IMR-90 (cell line): ENCODE measurements at regions not wholly inside any gene's neighbourhood (a gene's known extent, or its start where the extent isn't known, plus 50 kb on each side); places are given as distances from the start of the nearest gene placed in this dataset.

Source experiments
- ATAC-seq: fragments of 200-7000 bp; cut with Tn5 transposase; 2 replicates; pipeline ENCODE4 v1.9.1; 2020; ENCODE audit warnings: low read depth, mild to moderate bottlenecking, moderate library complexity
- BruUV-seq: library from RNA; stranded (reverse); fragments of 400-500 nt; replicated peaks from 2 replicates; lab custom pipeline; 2021; lab: Mats Ljungman, UMichigan
- CTCF ChIA-PET: fragments of 300-600 bp; formaldehyde crosslinking; extraction: SDS; loops from one replicate; lab custom pipeline; 2021; ENCODE audit warnings: antibody characterized with exemption; lab: Yijun Ruan, JAX
- POLR2A ChIA-PET: fragments of 300-600 bp; sonication (Branson Sonifier 250); formaldehyde crosslinking; loops from one replicate; lab custom pipeline; 2022; ENCODE audit warnings: antibody characterized with exemption; ENCODE audit not compliant: unreplicated experiment; lab: Charles Lee
- DNase-seq: peaks from one replicate; pipeline ENCODE4 v3.0.0; 2013
- H2AFZ ChIP-seq: replicated peaks from 2 replicates; pipeline ENCODE3; 2013; ENCODE audit warnings: low read length, mild to moderate bottlenecking; ENCODE audit not compliant: poor library complexity
- H2AK5ac ChIP-seq: 2 replicates; pipeline ENCODE4 v1.6.1; 2013; ENCODE audit warnings: low read depth, low read length, inconsistent platforms
- H2AK9ac ChIP-seq: replicated peaks from 2 replicates; pipeline ENCODE3; 2013; ENCODE audit warnings: mild to moderate bottlenecking, low read depth, low read length, moderate library complexity; ENCODE audit not compliant: poor library complexity
- H2BK120ac ChIP-seq: 2 replicates; pipeline ENCODE4 v1.6.1; 2013; ENCODE audit warnings: low read depth, low read length, inconsistent platforms
- H2BK15ac ChIP-seq: 3 replicates; pipeline ENCODE4 v1.6.1; 2013; ENCODE audit warnings: low read depth, low read length, inconsistent platforms
- H2BK20ac ChIP-seq: 2 replicates; pipeline ENCODE4 v1.6.1; 2013; ENCODE audit warnings: low read depth, mild to moderate bottlenecking, inconsistent platforms, low read length, moderate library complexity
- H2BK5ac ChIP-seq: 2 replicates; pipeline ENCODE4 v1.6.1; 2013; ENCODE audit warnings: mild to moderate bottlenecking, low read depth, low read length, inconsistent platforms; ENCODE audit not compliant: poor library complexity, severe bottlenecking
- H3K14ac ChIP-seq: replicated peaks from 2 replicates; pipeline ENCODE4 v1.6.1; 2013; ENCODE audit warnings: low read depth, low read length, inconsistent platforms
- H3K18ac ChIP-seq: 2 replicates; pipeline ENCODE4 v1.6.1; 2013; ENCODE audit warnings: low read depth, low read length, control low read depth
- H3K23ac ChIP-seq: 2 replicates; pipeline ENCODE4 v1.6.1; 2013; ENCODE audit warnings: low read depth, low read length, inconsistent platforms
- H3K27ac ChIP-seq: 2 replicates; pipeline ENCODE4 v1.5.1; 2013; ENCODE audit warnings: mild to moderate bottlenecking, control low read depth, low read length; ENCODE audit not compliant: insufficient read depth
- H3K27me3 ChIP-seq: 2 replicates; pipeline ENCODE4 v1.6.1; 2013; ENCODE audit warnings: low read length; ENCODE audit not compliant: control insufficient read depth, insufficient read depth
- H3K36me3 ChIP-seq: 2 replicates; pipeline ENCODE4 v1.6.1; 2013; ENCODE audit warnings: low read length, mixed read lengths; ENCODE audit not compliant: control insufficient read depth, insufficient read depth
- H3K4ac ChIP-seq: 2 replicates; pipeline ENCODE4 v1.6.1; 2013; ENCODE audit warnings: low read depth, low read length, inconsistent platforms
- H3K4me1 ChIP-seq: 2 replicates; pipeline ENCODE4 v1.6.1; 2013; ENCODE audit warnings: low read length, mixed read lengths; ENCODE audit not compliant: control insufficient read depth, insufficient read depth
- H3K4me2 ChIP-seq: 2 replicates; pipeline ENCODE4 v1.6.1; 2013; ENCODE audit warnings: low read depth, mild to moderate bottlenecking, control low read depth, low read length, moderate library complexity
- H3K4me3 ChIP-seq: 2 replicates; pipeline ENCODE4 v1.5.1; 2013; ENCODE audit warnings: low read depth, mild to moderate bottlenecking, control low read depth, low read length, moderate library complexity; ENCODE audit not compliant: insufficient read depth
- H3K56ac ChIP-seq: 2 replicates; pipeline ENCODE4 v1.6.1; 2013; ENCODE audit warnings: low read length, inconsistent platforms; ENCODE audit not compliant: insufficient read depth; ENCODE audit errors: extremely low read depth
- H3K79me1 ChIP-seq, 2 experiments: 2 replicates each; pipeline ENCODE4 v1.6.1; 2013; ENCODE audit warnings: low read length in 2 of 2, inconsistent platforms in 1 of 2, low read depth in 1 of 2
- H3K9ac ChIP-seq: 2 replicates; pipeline ENCODE4 v1.6.1; 2013; ENCODE audit warnings: low read depth, low read length, control low read depth
- H3K9me1 ChIP-seq: 2 replicates; pipeline ENCODE4 v1.6.1; 2013; ENCODE audit warnings: low read length, inconsistent platforms; ENCODE audit not compliant: insufficient read depth
- H3K9me3 ChIP-seq: 2 replicates; pipeline ENCODE4 v1.6.1; 2013; ENCODE audit warnings: low read length; ENCODE audit not compliant: control insufficient read depth, insufficient read depth
- H4K20me1 ChIP-seq: 2 replicates; pipeline ENCODE4 v1.6.1; 2013; ENCODE audit warnings: low read length, inconsistent platforms; ENCODE audit not compliant: insufficient read depth
- H4K5ac ChIP-seq: 2 replicates; pipeline ENCODE4 v1.6.1; 2013; ENCODE audit warnings: mild to moderate bottlenecking, low read depth, low read length, control low read depth
- H4K8ac ChIP-seq, 2 experiments: 2 replicates each; pipeline ENCODE4 v1.6.1; 2013; ENCODE audit warnings: low read depth in 2 of 2, low read length in 2 of 2, control low read depth in 1 of 2, inconsistent platforms in 1 of 2
- H4K91ac ChIP-seq: 2 replicates; pipeline ENCODE4 v1.6.1; 2013; ENCODE audit warnings: low read depth, low read length, inconsistent platforms; ENCODE audit not compliant: insufficient read depth
- BHLHE40 ChIP-seq: fragments of 150-350 bp; IDR thresholded peaks from 2 replicates; pipeline ENCODE4 v1.6.1; 2016; ENCODE audit warnings: mild to moderate bottlenecking, low read depth, low read length
- CEBPB ChIP-seq: IDR thresholded peaks from 2 replicates; pipeline ENCODE4 v1.6.1; 2012; ENCODE audit warnings: low read depth, low read length, improper control_type of control experiment
- CHD1 ChIP-seq: IDR thresholded peaks from 2 replicates; pipeline ENCODE4 v1.6.1; 2012; ENCODE audit warnings: low read depth, low read length, improper control_type of control experiment
- FOS ChIP-seq: fragments of 150-350 bp; IDR thresholded peaks from 2 replicates; pipeline ENCODE4 v1.6.1; 2016; ENCODE audit warnings: low read depth, low read length
- MAFK ChIP-seq: IDR thresholded peaks from 2 replicates; pipeline ENCODE4 v1.6.1; 2012; ENCODE audit warnings: low read depth, low read length, improper control_type of control experiment
- MAZ ChIP-seq: IDR thresholded peaks from 2 replicates; pipeline ENCODE4 v1.6.1; 2012; ENCODE audit warnings: low read depth, mild to moderate bottlenecking, low read length, improper control_type of control experiment, moderate library complexity, borderline replicate concordance
- MXI1 ChIP-seq: IDR thresholded peaks from 2 replicates; pipeline ENCODE4 v1.6.1; 2012; ENCODE audit warnings: low read depth, mild to moderate bottlenecking, low read length, moderate library complexity, borderline replicate concordance
- NFE2L2 ChIP-seq: fragments of 150-350 bp; IDR thresholded peaks from 2 replicates; pipeline ENCODE4 v1.6.1; 2016; ENCODE audit warnings: low read depth, mild to moderate bottlenecking, low read length
- POLR2A ChIP-seq: IDR thresholded peaks from 2 replicates; pipeline ENCODE4 v1.6.1; 2012; ENCODE audit warnings: mild to moderate bottlenecking, low read depth, low read length
- RAD21 ChIP-seq: IDR thresholded peaks from 2 replicates; pipeline ENCODE4 v1.6.1; 2012; ENCODE audit warnings: low read length, improper control_type of control experiment
- RCOR1 ChIP-seq: IDR thresholded peaks from 2 replicates; pipeline ENCODE4 v1.6.1; 2012; ENCODE audit warnings: mild to moderate bottlenecking, low read length, improper control_type of control experiment; ENCODE audit not compliant: insufficient replicate concordance
- RFX5 ChIP-seq: IDR thresholded peaks from 2 replicates; pipeline ENCODE4 v1.8.0; 2012; ENCODE audit warnings: low read depth, mild to moderate bottlenecking, low read length, moderate library complexity
- SMC3 ChIP-seq: fragments of 150-350 bp; IDR thresholded peaks from 2 replicates; pipeline ENCODE4 v1.6.1; 2016; ENCODE audit warnings: low read depth, mild to moderate bottlenecking, antibody characterized with exemption, low read length, moderate library complexity
- USF2 ChIP-seq: fragments of 150-350 bp; IDR thresholded peaks from 2 replicates; pipeline ENCODE4 v1.6.1; 2017; ENCODE audit warnings: mild to moderate bottlenecking, antibody characterized with exemption, low read length, low read depth
- WGBS, 2 experiments: methylation state at CpG; one replicate each; pipeline versions ENCODE4 v1.1.5 to v1.1.7; 2013; ENCODE audit warnings: missing lambda C conversion rate in 2 of 2; ENCODE audit not compliant: insufficient read length in 1 of 2; ENCODE audit errors: extremely low coverage in 2 of 2; 5-methylcytosine and 5-hydroxymethylcytosine counted together
- dilution Hi-C: fragments of 300-500 bp; cut with HindIII; formaldehyde crosslinking; loops from one replicate; pipeline ENCODE4 v1.14.3; 2018; ENCODE audit warnings: low sequenced_read_pairs; ENCODE audit not compliant: unreplicated experiment
- in situ Hi-C: fragments of 300-500 bp; cut with MboI; formaldehyde crosslinking; loops from 3 replicates; pipeline ENCODE4 v1.14.3; 2019; ENCODE audit warnings: low sequenced_read_pairs, inconsistent platforms, mixed read lengths
- intact Hi-C: fragments of 100-400 bp; cut with micrococcal nuclease; formaldehyde crosslinking; loops from 2 replicates; pipeline ENCODE4 v1.10.0; 2022
- TF ChIP-seq, protein P1 (sequence below): conservative IDR thresholded peaks from 2 replicates; pipeline ENCODE4 v1.5.1; 2012; ENCODE audit warnings: mild to moderate bottlenecking, low read depth, low read length, improper control_type of control experiment
- TF ChIP-seq, protein P2 (sequence below): fragments of 150-350 bp; IDR thresholded peaks from 2 replicates; pipeline ENCODE4 v1.6.1; 2016; ENCODE audit warnings: low read depth, mild to moderate bottlenecking, low read length, moderate library complexity, borderline replicate concordance

GRCh38 chr6:93524671-93525451 lies 105.5 kb upstream of the EPHA7 start:
- no peak overlapping the region for H3K14ac ChIP-seq
- H3K27me3 ChIP-seq, result no peaks in the 10 kb centered on the region
- no peak overlapping the region for H4K91ac ChIP-seq
- no peaks in the 10 kb centered on the region for H3K9me3 ChIP-seq
- H3K4me1 ChIP-seq, result no peaks in the 10 kb centered on the region
- H2AK9ac ChIP-seq, result no peak overlapping the region
- no peaks in the 10 kb centered on the region for H3K36me3 ChIP-seq
- CTCF ChIA-PET, result no interaction called here
- dilution Hi-C loops (no loop called here), intact Hi-C loops (no loop called here), in situ Hi-C loops (no loop called here)
- no peak overlapping the region for H4K5ac ChIP-seq
- H2BK5ac ChIP-seq, result no peak overlapping the region
- no peak for ATAC-seq
- no peak overlapping the region for H3K4me3 ChIP-seq
- no peak overlapping the region for H3K23ac ChIP-seq
- BruUV-seq, result no TSS peak
- no peak overlapping the region for H3K9ac ChIP-seq
- no peak overlapping the region for H3K18ac ChIP-seq
- H2BK120ac ChIP-seq, result no peak overlapping the region
- H2AK5ac ChIP-seq, result no peak overlapping the region
- H3K79me1 ChIP-seq, result no peaks in the 10 kb centered on the region
- no peaks in the 10 kb centered on the region for H4K20me1 ChIP-seq
- H3K27ac ChIP-seq, result no peak overlapping the region
- H2BK15ac ChIP-seq, result no peak overlapping the region
- TF ChIP-seq MXI1 (no peak), MAZ (no peak), NFE2L2 (no peak), FOS (no peak), RCOR1 (no peak), SMC3 (no peak), CEBPB (no peak), RAD21 (no peak), MAFK (no peak), BHLHE40 (no peak), RFX5 (no peak), POLR2A (no peak), CHD1 (no peak), USF2 (no peak)
- TF ChIP-seq, protein P1, sequence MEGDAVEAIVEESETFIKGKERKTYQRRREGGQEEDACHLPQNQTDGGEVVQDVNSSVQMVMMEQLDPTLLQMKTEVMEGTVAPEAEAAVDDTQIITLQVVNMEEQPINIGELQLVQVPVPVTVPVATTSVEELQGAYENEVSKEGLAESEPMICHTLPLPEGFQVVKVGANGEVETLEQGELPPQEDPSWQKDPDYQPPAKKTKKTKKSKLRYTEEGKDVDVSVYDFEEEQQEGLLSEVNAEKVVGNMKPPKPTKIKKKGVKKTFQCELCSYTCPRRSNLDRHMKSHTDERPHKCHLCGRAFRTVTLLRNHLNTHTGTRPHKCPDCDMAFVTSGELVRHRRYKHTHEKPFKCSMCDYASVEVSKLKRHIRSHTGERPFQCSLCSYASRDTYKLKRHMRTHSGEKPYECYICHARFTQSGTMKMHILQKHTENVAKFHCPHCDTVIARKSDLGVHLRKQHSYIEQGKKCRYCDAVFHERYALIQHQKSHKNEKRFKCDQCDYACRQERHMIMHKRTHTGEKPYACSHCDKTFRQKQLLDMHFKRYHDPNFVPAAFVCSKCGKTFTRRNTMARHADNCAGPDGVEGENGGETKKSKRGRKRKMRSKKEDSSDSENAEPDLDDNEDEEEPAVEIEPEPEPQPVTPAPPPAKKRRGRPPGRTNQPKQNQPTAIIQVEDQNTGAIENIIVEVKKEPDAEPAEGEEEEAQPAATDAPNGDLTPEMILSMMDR, result no peak
- TF ChIP-seq, protein P2, sequence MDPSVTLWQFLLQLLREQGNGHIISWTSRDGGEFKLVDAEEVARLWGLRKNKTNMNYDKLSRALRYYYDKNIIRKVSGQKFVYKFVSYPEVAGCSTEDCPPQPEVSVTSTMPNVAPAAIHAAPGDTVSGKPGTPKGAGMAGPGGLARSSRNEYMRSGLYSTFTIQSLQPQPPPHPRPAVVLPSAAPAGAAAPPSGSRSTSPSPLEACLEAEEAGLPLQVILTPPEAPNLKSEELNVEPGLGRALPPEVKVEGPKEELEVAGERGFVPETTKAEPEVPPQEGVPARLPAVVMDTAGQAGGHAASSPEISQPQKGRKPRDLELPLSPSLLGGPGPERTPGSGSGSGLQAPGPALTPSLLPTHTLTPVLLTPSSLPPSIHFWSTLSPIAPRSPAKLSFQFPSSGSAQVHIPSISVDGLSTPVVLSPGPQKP, result no peak
- no peak overlapping the region for H4K8ac ChIP-seq
- no peak overlapping the region for H3K4me2 ChIP-seq
- H3K9me1 ChIP-seq, result no peaks in the 10 kb centered on the region
- no peak overlapping the region for H2BK20ac ChIP-seq
- no peak overlapping the region for H3K4ac ChIP-seq
- no peak for DNase-seq
- no peak overlapping the region for H3K56ac ChIP-seq
- POLR2A ChIA-PET, result no interaction called here
- H2AFZ ChIP-seq, result no peak overlapping the region
- no CpG with 5 or more reads among the region's 6 CpGs for WGBS, 2 experiments
